ENCODE measurements at regions not wholly inside any gene's neighbourhood (a gene's known extent, or its start where the extent isn't known, plus 50 kb on each side); places are given as distances from the start of the nearest gene placed in this dataset.

DNA sequence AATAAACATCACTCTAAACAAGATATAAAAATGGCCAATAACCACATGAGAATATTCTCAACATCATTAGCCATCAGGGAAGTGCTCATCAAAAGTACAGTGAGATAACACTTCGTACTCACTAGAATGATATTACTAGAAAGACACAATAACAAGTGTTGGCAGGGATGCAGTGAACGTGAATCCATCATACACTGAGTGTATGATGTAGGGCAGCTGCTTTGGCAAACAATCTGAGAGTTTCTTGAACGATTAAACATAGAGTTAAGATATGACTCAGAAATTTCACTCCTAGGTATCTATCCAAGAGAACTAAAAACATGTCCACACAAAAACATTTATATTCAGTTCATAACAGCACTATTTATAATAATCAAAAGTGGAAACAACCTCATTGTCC lies 368.9 kb downstream of the PID1 start:
- Histone ChIP-seq H3K4me3 (replicated peaks; ENCODE audit: low read depth, low read length) (no peak overlapping the region), H3K27me3 (replicated peaks; ENCODE audit: control insufficient read depth, insufficient read depth, low read length) (no peaks in the 10 kb centered on the region), H3K36me3 (ENCODE audit: control insufficient read depth, insufficient read depth, low read length) (no peaks in the 10 kb centered on the region)
- no peak for TF ChIP-seq CTCF (IDR thresholded peaks at IDR 0.05; ENCODE audit: insufficient read depth, low read length, poor library complexity, severe bottlenecking)
- DNase-seq (ENCODE audit: extremely low read depth, insufficient read length): no peak

GRCh38 chr2:228901531-228901930 lies 369.6 kb downstream of the PID1 start:
- Histone ChIP-seq H3K4me3 (replicated peaks; ENCODE audit: low read depth, low read length) (no peak overlapping the region), H3K27me3 (replicated peaks; ENCODE audit: control insufficient read depth, insufficient read depth, low read length) (no peaks in the 10 kb centered on the region), H3K36me3 (ENCODE audit: control insufficient read depth, insufficient read depth, low read length) (no peaks in the 10 kb centered on the region)
- TF ChIP-seq CTCF (IDR thresholded peaks at IDR 0.05; ENCODE audit: insufficient read depth, low read length, poor library complexity, severe bottlenecking): no peak
- DNase-seq (ENCODE audit: extremely low read depth, insufficient read length): no peak

DNA sequence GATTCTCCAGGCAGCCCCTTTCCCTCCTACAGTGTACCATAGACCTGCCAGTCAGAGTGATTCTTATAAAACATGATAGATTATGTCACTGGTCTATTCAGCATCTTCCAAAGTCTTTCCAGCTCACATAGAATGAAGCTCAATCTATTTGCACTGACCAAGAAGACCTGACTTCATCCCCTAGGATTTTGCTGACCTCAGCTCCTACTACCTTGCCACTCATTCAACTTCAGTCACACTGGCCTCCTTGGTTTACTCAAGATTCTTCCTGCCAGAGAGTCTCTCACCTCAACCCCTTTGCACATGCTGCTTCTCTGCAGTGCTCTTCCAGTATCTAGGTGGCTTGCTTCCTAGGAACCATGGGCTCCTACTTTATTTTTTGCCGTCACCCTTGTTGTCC lies 392.9 kb downstream of the PID1 start:
- Histone ChIP-seq H3K4me3 (replicated peaks; ENCODE audit: low read depth, low read length) (no peak overlapping the region), H3K36me3 (ENCODE audit: control insufficient read depth, insufficient read depth, low read length) (no peaks in the 10 kb centered on the region), H3K27me3 (replicated peaks; ENCODE audit: control insufficient read depth, insufficient read depth, low read length) (no peaks in the 10 kb centered on the region)
- no peak for DNase-seq (ENCODE audit: extremely low read depth, insufficient read length)
- no peak for TF ChIP-seq CTCF (IDR thresholded peaks at IDR 0.05; ENCODE audit: insufficient read depth, low read length, poor library complexity, severe bottlenecking)

- H3K36me3 ChIP-seq (ENCODE audit: control insufficient read depth, insufficient read depth, low read length): no peaks in the 10 kb centered on the region
- no peak for DNase-seq (ENCODE audit: extremely low read depth, insufficient read length)
- H3K4me3 ChIP-seq (replicated peaks; ENCODE audit: low read depth, low read length): no peak overlapping the region
Measured at GRCh38 chr2:228876276-228876675, 394.8 kb downstream of the PID1 start.

DNA sequence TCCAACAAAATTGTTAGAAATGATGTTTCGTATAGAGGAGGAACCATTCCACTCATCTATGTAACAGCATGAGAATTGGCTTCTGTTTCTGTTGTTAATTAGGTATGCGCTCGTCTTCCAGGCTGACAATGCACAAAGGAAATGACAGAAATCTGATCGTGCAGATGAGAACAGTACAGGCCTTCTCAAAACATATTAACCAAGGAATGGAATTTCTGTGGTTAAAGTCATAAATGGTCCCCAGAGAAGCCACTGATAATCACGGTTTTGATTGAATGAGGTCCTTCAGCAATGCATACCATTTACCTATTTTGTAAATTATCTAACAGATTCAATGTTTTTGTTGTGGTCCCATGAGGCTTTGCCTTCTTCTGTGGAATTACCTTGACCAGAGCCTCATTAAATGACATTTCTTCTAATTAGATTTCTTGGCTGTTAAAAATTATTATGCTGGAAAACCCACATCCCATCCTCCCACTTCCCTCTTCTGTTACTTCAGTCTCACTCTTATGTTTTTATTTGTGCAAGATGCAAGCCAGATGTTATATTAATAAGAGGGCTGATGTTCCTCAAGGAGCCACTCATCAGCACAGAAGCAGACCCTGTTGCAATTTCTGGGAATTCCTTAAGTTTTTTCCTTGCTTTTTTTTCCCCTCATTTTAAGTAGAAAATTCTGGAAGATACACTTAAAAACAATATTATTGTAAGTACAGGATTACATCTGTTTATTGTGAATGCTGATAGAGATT lies 395.8 kb downstream of the PID1 start:
- Histone ChIP-seq H3K36me3 (ENCODE audit: control insufficient read depth, insufficient read depth, low read length) (no peaks in the 10 kb centered on the region), H3K4me3 (replicated peaks; ENCODE audit: low read depth, low read length) (no peak overlapping the region), H3K27me3 (replicated peaks; ENCODE audit: control insufficient read depth, insufficient read depth, low read length) (no peaks in the 10 kb centered on the region)
- DNase-seq (ENCODE audit: extremely low read depth, insufficient read length): no peak
- TF ChIP-seq CTCF (IDR thresholded peaks at IDR 0.05; ENCODE audit: insufficient read depth, low read length, poor library complexity, severe bottlenecking): no peak

More at GRCh38 chr2:228876276-228876675, 394.8 kb downstream of the PID1 start:
- no peaks in the 10 kb centered on the region for H3K27me3 ChIP-seq (replicated peaks; ENCODE audit: control insufficient read depth, insufficient read depth, low read length)
- TF ChIP-seq CTCF (IDR thresholded peaks at IDR 0.05; ENCODE audit: insufficient read depth, low read length, poor library complexity, severe bottlenecking): no peak

- no peaks in the 10 kb centered on the region for H3K27me3 ChIP-seq (replicated peaks; ENCODE audit: control insufficient read depth, insufficient read depth, low read length)
- no peak for TF ChIP-seq CTCF (IDR thresholded peaks at IDR 0.05; ENCODE audit: insufficient read depth, low read length, poor library complexity, severe bottlenecking)
- no peaks in the 10 kb centered on the region for H3K36me3 ChIP-seq (ENCODE audit: control insufficient read depth, insufficient read depth, low read length)
- no peak for DNase-seq (ENCODE audit: extremely low read depth, insufficient read length)
- H3K4me3 ChIP-seq (replicated peaks; ENCODE audit: low read depth, low read length): no peak overlapping the region
Measured at GRCh38 chr2:228871012-228871411, 400.1 kb downstream of the PID1 start.

All from GM06990 (cell line).